GM23338 (cell line): ENCODE measurements at regions not wholly inside any gene's neighbourhood (a gene's known extent, or its start where the extent isn't known, plus 50 kb on each side); places are given as distances from the start of the nearest gene placed in this dataset.

Source experiments
- ATAC-seq: fragments of 200-7000 bp; cut with Tn5 transposase; 3 replicates; pipeline ENCODE4 v1.9.1; 2020
- DNase-seq: peaks from one replicate; pipeline ENCODE4 v3.0.0-alpha.2; 2015; ENCODE audit warnings: low spot score
- H2AFZ ChIP-seq: fragments of 200-600 bp; sonication (generic); 2 replicates; pipeline ENCODE4 v1.8.0; 2016; ENCODE audit warnings: antibody characterized with exemption, mild to moderate bottlenecking, moderate library complexity
- H3F3A ChIP-seq: fragments of 200-600 bp; sonication (generic); replicated peaks from 2 replicates; pipeline ENCODE4 v1.8.0; 2017; ENCODE audit warnings: antibody characterized with exemption, mixed run types, low read depth
- H3K27ac ChIP-seq: fragments of 200-600 bp; sonication (generic); 2 replicates; pipeline ENCODE4 v1.6.1; 2016; ENCODE audit warnings: low read depth
- H3K27me3 ChIP-seq: fragments of 200-600 bp; sonication (generic); 2 replicates; pipeline ENCODE4 v1.8.0; 2016; ENCODE audit warnings: mild to moderate bottlenecking, mixed run types, moderate library complexity; ENCODE audit not compliant: insufficient read depth
- H3K36me3 ChIP-seq: fragments of 200-600 bp; sonication (generic); 2 replicates; pipeline ENCODE4 v1.8.0; 2016; ENCODE audit warnings: mild to moderate bottlenecking; ENCODE audit not compliant: insufficient read depth
- H3K4me1 ChIP-seq: fragments of 200-600 bp; sonication (generic); 2 replicates; pipeline ENCODE4 v1.8.0; 2016; ENCODE audit warnings: mild to moderate bottlenecking, moderate library complexity; ENCODE audit not compliant: insufficient read depth
- H3K4me2 ChIP-seq: fragments of 200-600 bp; sonication (generic); 2 replicates; pipeline ENCODE4 v1.7.1; 2017; ENCODE audit warnings: mixed run types
- H3K4me3 ChIP-seq: fragments of 200-600 bp; sonication (generic); 2 replicates; pipeline ENCODE4 v1.6.1; 2016; ENCODE audit warnings: mixed run types
- H3K79me2 ChIP-seq: fragments of 200-600 bp; sonication (generic); replicated peaks from 2 replicates; pipeline ENCODE4 v1.8.0; 2017; ENCODE audit warnings: mild to moderate bottlenecking; ENCODE audit not compliant: insufficient read depth
- H3K9me2 ChIP-seq: fragments of 200-600 bp; sonication (generic); 2 replicates; pipeline ENCODE4 v1.8.0; 2017; ENCODE audit not compliant: insufficient read depth
- H4K20me1 ChIP-seq: fragments of 200-600 bp; sonication (generic); replicated peaks from 2 replicates; pipeline ENCODE4 v1.8.0; 2017; ENCODE audit warnings: mild to moderate bottlenecking; ENCODE audit not compliant: insufficient read depth
- H3K27ac Mint-ChIP-seq: 2 replicates; pipeline ENCODE4 v1.8.0; 2020; ENCODE audit warnings: inconsistent platforms, mild to moderate bottlenecking, moderate library complexity, mixed read lengths
- H3K27me3 Mint-ChIP-seq: 3 replicates; pipeline ENCODE4 v1.8.0; 2022; ENCODE audit warnings: low read depth, mild to moderate bottlenecking, moderate library complexity, mixed read lengths, inconsistent platforms; ENCODE audit not compliant: insufficient read depth, poor library complexity
- H3K36me3 Mint-ChIP-seq: 3 replicates; pipeline ENCODE4 v1.8.0; 2021; ENCODE audit warnings: low read depth, mild to moderate bottlenecking, inconsistent platforms, moderate library complexity, mixed read lengths
- H3K4me1 Mint-ChIP-seq: 3 replicates; pipeline ENCODE4 v1.8.0; 2020; ENCODE audit warnings: mild to moderate bottlenecking, inconsistent platforms, mixed read lengths
- H3K4me3 Mint-ChIP-seq: 3 replicates; pipeline ENCODE4 v1.8.0; 2021; ENCODE audit warnings: moderate library complexity, mild to moderate bottlenecking, inconsistent platforms, mixed read lengths
- H3K9me3 Mint-ChIP-seq: 3 replicates; pipeline ENCODE4 v1.8.0; 2020; ENCODE audit warnings: moderate library complexity, mild to moderate bottlenecking, inconsistent platforms, mixed read lengths
- JUNB ChIP-seq: IDR thresholded peaks from one replicate; pipeline ENCODE4 v1.6.1; 2016; ENCODE audit warnings: antibody characterized with exemption; ENCODE audit not compliant: unreplicated experiment
- NANOG ChIP-seq: IDR thresholded peaks from 2 replicates; pipeline ENCODE4 v1.6.1; 2016; ENCODE audit warnings: antibody characterized with exemption, borderline replicate concordance
- POLR2AphosphoS5 ChIP-seq: IDR thresholded peaks from 2 replicates; pipeline ENCODE4 v1.6.1; 2016; ENCODE audit warnings: antibody characterized with exemption, low read depth
- REST ChIP-seq: IDR thresholded peaks from one replicate; pipeline ENCODE4 v1.6.1; 2018; ENCODE audit warnings: antibody characterized with exemption; ENCODE audit not compliant: unreplicated experiment
- ZNF331 ChIP-seq: fragments of 250-450 bp; sonication (Bioruptor Pico); IDR thresholded peaks from 2 replicates; pipeline ENCODE4 v1.5.0; 2020; ENCODE audit warnings: low read depth, mild to moderate bottlenecking, moderate library complexity
- TF ChIP-seq, protein P1 (sequence below): fragments of 250-450 bp; sonication (Bioruptor Pico); IDR thresholded peaks from 2 replicates; pipeline ENCODE4 v1.5.0; 2020; ENCODE audit warnings: mild to moderate bottlenecking, moderate library complexity
- TF ChIP-seq, protein P2 (sequence below): IDR thresholded peaks from 2 replicates; pipeline ENCODE4 v1.6.1; 2016; ENCODE audit warnings: antibody characterized with exemption
- TF ChIP-seq, protein P3 (sequence below), 2 experiments: fragments of 200-600 bp in 1 of 2; sonication (generic) in 1 of 2; conservative IDR thresholded peaks; 2 replicates each; pipeline versions ENCODE4 v1.5.1 to v1.6.1; 2016 to 2017; ENCODE audit warnings: antibody characterized with exemption in 2 of 2, low read depth in 2 of 2, mild to moderate bottlenecking in 2 of 2, moderate library complexity in 1 of 2

DNA sequence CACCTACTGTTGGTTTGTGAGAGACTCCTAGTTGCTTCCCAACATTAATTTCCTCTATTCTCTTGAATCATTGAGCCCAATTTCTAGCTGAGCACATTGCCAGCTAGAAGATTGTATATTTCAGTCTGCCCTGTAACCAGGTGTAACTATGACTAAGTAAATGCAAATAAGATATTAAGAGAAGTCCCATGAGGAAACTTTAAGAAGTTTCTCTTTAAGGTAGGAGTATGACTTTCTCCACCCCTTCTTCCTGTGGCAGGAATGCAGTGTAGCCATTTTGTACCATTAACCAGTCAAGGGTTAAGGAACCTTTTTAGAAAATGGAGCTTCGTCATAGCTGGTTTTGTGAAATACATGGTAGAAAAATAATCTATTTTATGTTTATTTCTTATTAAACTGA is 534.2 kb upstream of the RGS18 start (continued):
- TF ChIP-seq, protein P1, sequence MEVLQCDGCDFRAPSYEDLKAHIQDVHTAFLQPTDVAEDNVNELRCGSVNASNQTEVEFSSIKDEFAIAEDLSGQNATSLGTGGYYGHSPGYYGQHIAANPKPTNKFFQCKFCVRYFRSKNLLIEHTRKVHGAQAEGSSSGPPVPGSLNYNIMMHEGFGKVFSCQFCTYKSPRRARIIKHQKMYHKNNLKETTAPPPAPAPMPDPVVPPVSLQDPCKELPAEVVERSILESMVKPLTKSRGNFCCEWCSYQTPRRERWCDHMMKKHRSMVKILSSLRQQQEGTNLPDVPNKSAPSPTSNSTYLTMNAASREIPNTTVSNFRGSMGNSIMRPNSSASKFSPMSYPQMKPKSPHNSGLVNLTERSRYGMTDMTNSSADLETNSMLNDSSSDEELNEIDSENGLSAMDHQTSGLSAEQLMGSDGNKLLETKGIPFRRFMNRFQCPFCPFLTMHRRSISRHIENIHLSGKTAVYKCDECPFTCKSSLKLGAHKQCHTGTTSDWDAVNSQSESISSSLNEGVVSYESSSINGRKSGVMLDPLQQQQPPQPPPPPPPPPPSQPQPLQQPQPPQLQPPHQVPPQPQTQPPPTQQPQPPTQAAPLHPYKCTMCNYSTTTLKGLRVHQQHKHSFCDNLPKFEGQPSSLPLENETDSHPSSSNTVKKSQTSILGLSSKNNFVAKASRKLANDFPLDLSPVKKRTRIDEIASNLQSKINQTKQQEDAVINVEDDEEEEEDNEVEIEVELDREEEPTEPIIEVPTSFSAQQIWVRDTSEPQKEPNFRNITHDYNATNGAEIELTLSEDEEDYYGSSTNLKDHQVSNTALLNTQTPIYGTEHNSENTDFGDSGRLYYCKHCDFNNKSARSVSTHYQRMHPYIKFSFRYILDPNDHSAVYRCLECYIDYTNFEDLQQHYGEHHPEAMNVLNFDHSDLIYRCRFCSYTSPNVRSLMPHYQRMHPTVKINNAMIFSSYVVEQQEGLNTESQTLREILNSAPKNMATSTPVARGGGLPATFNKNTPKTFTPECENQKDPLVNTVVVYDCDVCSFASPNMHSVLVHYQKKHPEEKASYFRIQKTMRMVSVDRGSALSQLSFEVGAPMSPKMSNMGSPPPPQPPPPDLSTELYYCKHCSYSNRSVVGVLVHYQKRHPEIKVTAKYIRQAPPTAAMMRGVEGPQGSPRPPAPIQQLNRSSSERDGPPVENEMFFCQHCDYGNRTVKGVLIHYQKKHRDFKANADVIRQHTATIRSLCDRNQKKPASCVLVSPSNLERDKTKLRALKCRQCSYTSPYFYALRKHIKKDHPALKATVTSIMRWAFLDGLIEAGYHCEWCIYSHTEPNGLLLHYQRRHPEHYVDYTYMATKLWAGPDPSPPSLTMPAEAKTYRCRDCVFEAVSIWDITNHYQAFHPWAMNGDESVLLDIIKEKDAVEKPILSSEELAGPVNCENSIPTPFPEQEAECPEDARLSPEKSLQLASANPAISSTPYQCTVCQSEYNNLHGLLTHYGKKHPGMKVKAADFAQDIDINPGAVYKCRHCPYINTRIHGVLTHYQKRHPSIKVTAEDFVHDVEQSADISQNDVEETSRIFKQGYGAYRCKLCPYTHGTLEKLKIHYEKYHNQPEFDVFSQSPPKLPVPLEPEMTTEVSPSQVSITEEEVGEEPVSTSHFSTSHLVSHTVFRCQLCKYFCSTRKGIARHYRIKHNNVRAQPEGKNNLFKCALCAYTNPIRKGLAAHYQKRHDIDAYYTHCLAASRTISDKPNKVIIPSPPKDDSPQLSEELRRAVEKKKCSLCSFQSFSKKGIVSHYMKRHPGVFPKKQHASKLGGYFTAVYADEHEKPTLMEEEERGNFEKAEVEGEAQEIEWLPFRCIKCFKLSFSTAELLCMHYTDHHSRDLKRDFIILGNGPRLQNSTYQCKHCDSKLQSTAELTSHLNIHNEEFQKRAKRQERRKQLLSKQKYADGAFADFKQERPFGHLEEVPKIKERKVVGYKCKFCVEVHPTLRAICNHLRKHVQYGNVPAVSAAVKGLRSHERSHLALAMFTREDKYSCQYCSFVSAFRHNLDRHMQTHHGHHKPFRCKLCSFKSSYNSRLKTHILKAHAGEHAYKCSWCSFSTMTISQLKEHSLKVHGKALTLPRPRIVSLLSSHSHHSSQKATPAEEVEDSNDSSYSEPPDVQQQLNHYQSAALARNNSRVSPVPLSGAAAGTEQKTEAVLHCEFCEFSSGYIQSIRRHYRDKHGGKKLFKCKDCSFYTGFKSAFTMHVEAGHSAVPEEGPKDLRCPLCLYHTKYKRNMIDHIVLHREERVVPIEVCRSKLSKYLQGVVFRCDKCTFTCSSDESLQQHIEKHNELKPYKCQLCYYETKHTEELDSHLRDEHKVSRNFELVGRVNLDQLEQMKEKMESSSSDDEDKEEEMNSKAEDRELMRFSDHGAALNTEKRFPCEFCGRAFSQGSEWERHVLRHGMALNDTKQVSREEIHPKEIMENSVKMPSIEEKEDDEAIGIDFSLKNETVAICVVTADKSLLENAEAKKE (CRISPR knock-in tag), result no peak
- TF ChIP-seq ZNF331 (CRISPR knock-in tag) (no peak), NANOG (no peak), POLR2AphosphoS5 (no peak)
- TF ChIP-seq, protein P2, sequence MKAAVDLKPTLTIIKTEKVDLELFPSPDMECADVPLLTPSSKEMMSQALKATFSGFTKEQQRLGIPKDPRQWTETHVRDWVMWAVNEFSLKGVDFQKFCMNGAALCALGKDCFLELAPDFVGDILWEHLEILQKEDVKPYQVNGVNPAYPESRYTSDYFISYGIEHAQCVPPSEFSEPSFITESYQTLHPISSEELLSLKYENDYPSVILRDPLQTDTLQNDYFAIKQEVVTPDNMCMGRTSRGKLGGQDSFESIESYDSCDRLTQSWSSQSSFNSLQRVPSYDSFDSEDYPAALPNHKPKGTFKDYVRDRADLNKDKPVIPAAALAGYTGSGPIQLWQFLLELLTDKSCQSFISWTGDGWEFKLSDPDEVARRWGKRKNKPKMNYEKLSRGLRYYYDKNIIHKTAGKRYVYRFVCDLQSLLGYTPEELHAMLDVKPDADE, result no peak

GRCh38 chr1:191629836-191630235 is 528.4 kb upstream of the RGS18 start:
- peak; percentile 93 for ATAC-seq
- H2AFZ ChIP-seq, result peak overlapping the region; percentile 89; the same call in 1 of the 2 replicates

More at GRCh38 chr1:191629836-191630235, 528.4 kb upstream of the RGS18 start:
- Histone ChIP-seq H3K27me3 (no peaks in the 10 kb centered on the region), H3K4me2 (no peak overlapping the region), H3K4me3 (no peak overlapping the region), H3K79me2 (no peaks in the 10 kb centered on the region), H4K20me1 (no peaks in the 10 kb centered on the region), H3F3A (no peaks in the 10 kb centered on the region), H3K4me1 (no peaks in the 10 kb centered on the region), H3K9me2 (no peaks in the 10 kb centered on the region), H3K36me3 (no peaks in the 10 kb centered on the region), H3K27ac (no peak overlapping the region)
- no peak overlapping the region for H3K27ac Mint-ChIP-seq
- no peaks in the 10 kb centered on the region for H3K4me1 Mint-ChIP-seq
- H3K4me3 Mint-ChIP-seq, result no peak overlapping the region
- H3K9me3 Mint-ChIP-seq, result no peaks in the 10 kb centered on the region
- H3K27me3 Mint-ChIP-seq, result peaks cover 2% of the 10 kb centered on the region
- H3K36me3 Mint-ChIP-seq, result no peaks in the 10 kb centered on the region
- no peak for TF ChIP-seq POLR2AphosphoS5
- no peak for TF ChIP-seq REST
- TF ChIP-seq, protein P3, sequence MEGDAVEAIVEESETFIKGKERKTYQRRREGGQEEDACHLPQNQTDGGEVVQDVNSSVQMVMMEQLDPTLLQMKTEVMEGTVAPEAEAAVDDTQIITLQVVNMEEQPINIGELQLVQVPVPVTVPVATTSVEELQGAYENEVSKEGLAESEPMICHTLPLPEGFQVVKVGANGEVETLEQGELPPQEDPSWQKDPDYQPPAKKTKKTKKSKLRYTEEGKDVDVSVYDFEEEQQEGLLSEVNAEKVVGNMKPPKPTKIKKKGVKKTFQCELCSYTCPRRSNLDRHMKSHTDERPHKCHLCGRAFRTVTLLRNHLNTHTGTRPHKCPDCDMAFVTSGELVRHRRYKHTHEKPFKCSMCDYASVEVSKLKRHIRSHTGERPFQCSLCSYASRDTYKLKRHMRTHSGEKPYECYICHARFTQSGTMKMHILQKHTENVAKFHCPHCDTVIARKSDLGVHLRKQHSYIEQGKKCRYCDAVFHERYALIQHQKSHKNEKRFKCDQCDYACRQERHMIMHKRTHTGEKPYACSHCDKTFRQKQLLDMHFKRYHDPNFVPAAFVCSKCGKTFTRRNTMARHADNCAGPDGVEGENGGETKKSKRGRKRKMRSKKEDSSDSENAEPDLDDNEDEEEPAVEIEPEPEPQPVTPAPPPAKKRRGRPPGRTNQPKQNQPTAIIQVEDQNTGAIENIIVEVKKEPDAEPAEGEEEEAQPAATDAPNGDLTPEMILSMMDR (conservative IDR thresholded peaks at IDR 0.05; ENCODE audit: low read depth in 2 of 2), result peak; percentile 37 to 56; a peak in 3 of 4 replicates
- TF ChIP-seq JUNB, result no peak
- peak; percentile 50 for DNase-seq
